HPDE6-E6E7 (cell line): ENCODE measurements at regions not wholly inside any gene's neighbourhood (a gene's known extent, or its start where the extent isn't known, plus 50 kb on each side); places are given as distances from the start of the nearest gene placed in this dataset.
"Not testable (repeated sequence)": the region's sequence is repeated elsewhere in the genome, so short reads cannot be mapped to it uniquely, and the experiment has no call there.

Source experiments
- DNase-seq: peaks from one replicate; pipeline ENCODE4 v3.0.0; 2011; ENCODE audit warnings: missing footprints; ENCODE audit errors: extremely low spot score

- DNase-seq: no peak
Observed at GRCh38 chr4:18479825-18480224, 458.3 kb upstream of the LCORL start.

DNA sequence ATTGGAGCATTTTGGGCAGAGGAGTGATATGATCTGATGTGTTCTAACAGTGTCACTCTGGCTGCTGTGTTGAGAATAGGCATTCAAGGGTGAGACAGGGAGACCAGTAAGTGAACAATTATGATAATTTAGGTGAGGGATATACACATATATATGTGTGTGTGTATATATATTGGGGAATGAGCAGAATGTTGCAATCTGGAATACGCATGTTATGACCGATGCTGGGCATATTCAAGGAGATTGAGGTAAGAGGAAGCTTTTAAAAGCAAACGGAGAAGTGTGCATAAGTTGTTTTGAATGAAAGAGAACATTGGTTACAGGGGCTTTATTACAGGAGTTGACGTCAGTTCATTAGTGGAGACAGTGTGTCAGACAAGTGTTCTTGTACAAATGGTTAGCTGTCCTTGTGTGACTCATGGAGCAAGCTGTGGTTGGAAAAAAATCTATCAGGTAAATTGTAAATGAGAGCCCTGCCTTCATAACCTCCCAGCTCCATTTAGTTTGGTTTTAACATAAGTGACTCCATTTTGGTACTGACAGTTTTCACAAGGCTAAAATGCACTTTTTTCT lies 442.5 kb upstream of the LCORL start:
- DNase-seq: no peak

DNA sequence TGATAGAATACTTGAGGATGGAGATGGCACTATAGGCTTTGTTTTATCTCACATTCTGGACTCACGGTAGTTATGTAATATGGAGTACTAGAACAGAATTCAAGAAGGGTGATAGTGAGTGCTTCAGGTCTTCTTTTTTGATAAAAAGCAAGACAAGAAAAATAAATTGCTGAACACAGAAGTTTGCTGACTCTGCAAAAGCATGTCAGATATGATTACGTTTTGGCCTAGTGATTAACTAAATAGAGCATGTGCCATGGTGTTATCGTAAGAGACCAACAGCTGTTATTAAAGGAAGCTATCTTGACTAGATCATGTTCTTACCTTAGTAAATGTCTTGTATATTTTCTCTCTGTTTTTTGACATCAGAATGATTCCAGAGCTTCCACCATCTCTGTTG lies 436.9 kb upstream of the LCORL start:
- DNase-seq: no peak

GRCh38 chr4:18454349-18454748 lies 432.8 kb upstream of the LCORL start:
- no peak for DNase-seq

- DNase-seq: no peak
Observed at GRCh38 chr4:18445110-18445509, 423.6 kb upstream of the LCORL start.

GRCh38 chr4:18444206-18444605 lies 422.7 kb upstream of the LCORL start:
- DNase-seq: no peak

GRCh38 chr4:18442957-18443356 lies 421.4 kb upstream of the LCORL start:
- DNase-seq: no peak

DNA sequence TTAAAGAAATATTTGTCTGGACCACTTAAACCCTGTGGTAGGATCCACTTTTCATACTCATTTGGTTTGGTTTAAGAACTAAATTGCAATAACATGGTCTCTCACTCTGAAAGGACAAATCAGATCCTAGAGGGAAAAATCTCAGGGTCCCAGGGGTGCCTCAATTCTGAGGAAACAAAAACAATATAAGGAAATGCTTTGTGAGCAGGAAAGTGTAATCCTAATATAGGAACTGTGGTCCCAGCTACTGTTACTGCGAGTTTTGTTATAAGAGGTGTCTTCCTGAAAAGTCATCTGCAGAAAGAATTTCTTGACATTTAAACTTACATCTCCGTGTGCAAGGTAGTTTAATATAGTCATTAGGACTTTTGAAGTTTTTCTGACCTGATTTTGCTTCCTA lies 420.1 kb upstream of the LCORL start:
- DNase-seq: no peak

DNA sequence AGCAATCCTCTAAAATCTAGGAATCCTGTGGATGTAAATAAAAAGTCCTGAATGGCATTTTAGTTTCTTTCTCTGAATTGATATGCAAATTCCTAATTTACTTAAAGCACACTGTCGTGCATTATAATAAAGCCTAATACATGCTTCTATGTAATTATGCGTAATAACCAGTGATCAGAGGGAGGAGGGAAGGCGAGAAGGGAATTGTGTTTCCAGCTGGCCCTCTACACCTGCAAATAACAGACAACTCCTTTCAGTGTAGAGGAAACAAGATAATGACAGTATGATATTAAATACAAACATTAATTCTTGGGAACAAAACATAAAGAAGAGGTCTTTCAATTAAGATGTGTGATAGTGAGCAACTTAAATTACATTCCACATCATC lies 419.6 kb upstream of the LCORL start:
- no peak for DNase-seq

DNA sequence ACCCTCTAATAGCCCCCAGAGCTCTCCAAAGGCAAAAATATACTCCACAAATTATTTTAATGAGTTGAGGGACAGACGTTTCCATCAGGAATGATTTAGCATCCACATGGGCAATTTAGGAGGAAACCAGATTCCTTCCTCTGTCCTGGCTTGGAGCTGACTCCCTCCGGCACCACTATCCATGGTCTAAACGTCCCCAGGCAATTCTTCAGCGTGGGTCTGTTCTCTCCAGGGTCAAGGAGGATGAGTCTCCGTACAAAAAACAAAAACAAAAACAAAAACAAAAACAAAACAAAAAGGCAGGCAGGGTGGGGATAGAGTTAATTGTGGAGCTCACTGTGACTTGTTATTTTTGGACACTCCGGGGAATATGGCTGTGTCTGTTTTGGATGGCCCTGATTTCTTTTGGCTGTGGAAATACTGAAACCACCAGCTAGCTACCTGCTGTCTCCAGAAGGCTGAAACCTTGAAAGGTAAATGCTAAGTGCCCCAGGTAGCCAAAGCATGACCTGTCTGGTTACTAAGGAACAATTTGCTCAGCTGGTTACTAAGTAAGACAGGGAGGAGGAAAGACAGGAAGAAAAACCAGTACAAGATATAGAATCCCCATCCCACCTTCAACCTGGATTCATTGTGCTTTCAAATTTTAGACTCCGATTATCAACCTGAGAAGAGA lies 419.1 kb upstream of the LCORL start:
- DNase-seq: no peak

GRCh38 chr4:18439311-18439710 lies 417.8 kb upstream of the LCORL start:
- DNase-seq: no peak

DNA sequence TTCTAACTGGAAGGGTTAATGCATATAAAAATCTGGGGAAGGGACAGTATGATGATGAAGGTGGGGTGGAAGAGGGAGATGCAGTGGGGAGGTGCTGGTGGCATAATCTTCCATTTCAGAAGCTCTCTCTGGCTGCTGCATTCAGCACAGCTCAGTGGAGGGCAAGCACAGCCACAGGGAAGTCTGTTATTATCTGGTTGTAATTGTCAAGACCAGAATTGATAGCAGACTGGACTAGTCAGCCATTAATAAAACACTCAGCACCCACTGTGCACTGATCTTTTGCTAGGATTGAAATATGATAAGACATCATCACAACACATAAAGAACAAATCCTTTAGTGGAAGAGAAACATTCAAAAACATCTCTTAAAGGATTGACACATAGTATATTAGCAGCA lies 414.2 kb upstream of the LCORL start:
- no peak for DNase-seq

- DNase-seq: no peak
Observed at GRCh38 chr4:18422685-18423084, 401.1 kb upstream of the LCORL start.

GRCh38 chr4:18421519-18421918 lies 400.0 kb upstream of the LCORL start:
- no peak for DNase-seq

DNA sequence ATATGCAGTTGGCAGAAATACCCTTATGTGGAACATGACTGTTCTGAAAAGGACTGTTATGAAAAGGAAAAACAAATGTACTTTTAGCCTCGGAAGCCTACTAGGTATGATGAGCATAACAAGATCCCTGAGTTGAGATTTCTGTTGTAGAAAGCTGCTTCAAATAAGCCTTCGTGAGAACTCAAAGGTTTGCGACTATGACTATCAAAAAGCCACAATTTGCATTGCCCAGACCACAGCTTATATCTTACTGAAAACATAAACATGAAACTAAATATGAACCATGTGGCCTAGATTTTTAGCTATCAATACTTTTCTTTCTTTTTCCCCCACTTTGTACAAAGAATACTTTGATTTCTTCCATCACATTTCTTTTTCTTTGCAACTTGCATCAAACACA lies 398.2 kb upstream of the LCORL start:
- DNase-seq: no peak

- DNase-seq: not testable (repeated sequence)
Observed at GRCh38 chr4:18418195-18418898, 396.8 kb upstream of the LCORL start.

DNA sequence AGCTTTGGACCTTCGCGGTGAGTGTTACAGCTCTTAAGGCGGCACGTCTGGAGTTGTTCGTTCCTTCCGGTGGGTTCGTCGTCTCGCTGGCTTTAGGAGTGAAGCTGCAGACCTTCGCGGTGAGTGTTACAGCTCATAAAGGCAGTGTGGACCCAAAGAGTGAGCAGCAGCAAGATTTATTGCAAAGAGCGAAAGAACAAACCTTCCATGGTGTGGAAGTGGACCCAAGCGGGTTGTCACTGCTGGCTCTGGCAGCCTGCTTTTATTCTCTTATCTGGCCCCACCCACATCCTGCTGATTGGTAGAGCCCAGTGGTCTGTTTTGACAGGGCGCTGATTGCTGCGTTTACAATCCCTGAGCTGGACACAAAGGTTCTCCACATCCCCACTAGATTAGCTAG lies 396.1 kb upstream of the LCORL start:
- not testable (repeated sequence) for DNase-seq

DNA sequence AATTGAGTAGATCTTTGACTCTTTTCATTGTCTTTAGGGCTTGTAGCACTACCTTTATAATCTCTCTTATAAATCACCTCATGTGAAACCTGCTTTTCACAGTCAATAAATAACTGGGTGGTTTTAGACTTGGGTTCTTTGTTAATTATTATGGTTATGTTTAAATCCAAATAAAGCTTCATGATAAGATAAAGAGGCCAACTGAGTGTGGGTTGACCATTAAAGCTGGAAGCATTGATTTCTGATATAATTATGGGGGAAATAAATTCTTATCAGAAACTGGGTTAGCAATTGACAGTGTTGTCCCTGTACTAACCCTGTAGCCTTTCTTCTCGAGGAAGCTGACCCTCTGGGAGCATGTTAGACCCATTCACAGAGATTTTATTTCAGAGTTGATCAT lies 384.7 kb upstream of the LCORL start:
- no peak for DNase-seq

- no peak for DNase-seq
Observed at GRCh38 chr4:18405054-18405453, 383.5 kb upstream of the LCORL start.

DNA sequence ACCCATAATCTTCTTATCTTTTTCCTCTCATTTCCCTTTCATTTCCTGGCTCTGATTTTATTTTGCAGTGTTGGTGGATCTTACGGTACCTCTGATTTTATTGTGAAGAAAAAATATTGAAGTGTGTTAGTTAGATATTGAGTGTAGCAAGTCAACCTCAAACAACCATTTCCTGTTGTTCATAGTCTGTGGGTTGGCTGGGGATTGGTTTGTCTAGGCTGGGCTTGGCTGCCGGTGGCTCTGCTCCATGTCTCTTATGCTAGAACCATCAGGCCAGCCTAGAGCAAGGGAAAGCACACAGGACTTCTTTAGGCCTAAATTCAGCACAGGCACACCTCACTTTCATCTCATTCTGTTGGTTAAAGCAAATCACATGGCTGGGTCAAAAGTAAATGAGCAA lies 383.1 kb upstream of the LCORL start:
- DNase-seq: no peak

DNA sequence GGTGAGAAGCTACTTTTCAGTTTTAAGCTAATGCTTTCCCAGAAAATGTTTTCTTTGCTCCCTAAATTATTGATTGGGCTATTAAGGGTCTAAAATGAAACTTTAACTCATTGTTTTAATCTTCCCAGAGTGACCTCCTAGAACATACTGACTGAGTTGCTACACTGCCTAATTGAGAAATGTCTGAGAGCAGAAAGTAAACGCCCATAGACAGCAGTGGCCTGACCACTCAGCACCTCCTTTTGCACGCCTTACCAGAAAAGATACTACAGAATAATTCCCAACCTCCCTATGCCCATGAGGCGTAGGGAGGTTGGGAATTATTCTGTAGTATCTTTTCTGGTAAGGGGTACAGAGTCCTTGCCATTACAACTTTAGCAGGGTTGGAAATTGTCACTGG lies 381.8 kb upstream of the LCORL start:
- no peak for DNase-seq

DNA sequence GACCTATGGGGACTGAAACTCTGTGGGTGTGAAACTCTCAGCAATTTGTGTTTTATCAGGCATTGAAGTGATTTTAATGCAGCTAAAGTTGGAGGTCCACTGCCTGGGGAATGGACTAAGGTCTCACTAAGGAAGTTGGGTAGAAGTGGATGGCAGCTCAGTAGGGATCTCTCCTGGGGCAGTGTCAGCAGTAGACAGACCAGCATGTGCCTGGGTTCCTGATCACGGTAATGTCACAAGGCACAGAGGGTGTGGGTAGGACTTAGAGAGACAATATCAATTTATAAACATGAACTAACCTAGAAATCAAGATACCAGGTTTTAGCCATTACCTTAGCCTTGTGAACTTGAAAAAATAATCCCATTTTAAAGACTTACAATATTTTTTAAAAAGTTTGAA lies 380.3 kb upstream of the LCORL start:
- DNase-seq: no peak

DNA sequence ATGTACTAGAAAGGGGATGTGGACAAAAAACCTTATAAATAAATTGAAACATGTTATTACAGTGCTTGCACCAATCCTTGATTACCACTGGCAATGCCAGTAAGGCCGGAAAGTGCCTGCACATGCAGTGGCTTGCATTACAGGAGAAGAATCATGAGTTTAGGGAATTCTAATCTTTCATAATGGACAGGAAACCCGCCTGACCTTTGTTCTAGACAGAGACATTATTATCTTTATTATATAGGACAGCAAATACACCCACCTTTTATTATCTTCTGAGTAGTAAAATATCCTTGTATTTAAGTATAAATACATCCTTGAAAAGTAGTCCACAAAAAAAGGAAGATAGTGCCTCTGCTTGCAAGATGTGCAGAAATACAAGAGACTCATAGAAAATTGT lies 379.9 kb upstream of the LCORL start:
- DNase-seq: no peak
